ENCODE measurements at regions not wholly inside any gene's neighbourhood (a gene's known extent, or its start where the extent isn't known, plus 50 kb on each side); places are given as distances from the start of the nearest gene placed in this dataset.
"Not testable (repeated sequence)": the region's sequence is repeated elsewhere in the genome, so short reads cannot be mapped to it uniquely, and the experiment has no call there.

DNA sequence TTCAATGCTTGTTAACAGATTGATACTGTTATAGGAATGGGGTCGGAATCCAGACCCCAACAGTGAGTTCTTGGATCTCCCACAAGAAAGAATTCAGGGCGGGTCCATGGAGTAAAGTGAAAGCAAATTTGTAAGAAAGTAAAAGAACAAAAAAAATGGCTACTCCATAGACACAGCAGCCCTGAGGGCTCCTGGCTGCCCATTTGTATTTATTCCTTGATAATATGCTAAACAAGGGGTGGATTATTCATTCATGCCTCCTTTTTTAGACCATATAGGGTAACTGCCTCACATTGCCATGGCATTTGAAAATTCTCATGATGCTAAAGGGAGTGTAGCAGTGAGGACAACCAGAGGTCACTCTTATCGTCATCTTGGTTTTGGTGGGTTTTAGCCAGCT, 717.2 kb upstream of the KCND2 start:
- no peak for DNase-seq (ENCODE audit: low read depth)

DNA sequence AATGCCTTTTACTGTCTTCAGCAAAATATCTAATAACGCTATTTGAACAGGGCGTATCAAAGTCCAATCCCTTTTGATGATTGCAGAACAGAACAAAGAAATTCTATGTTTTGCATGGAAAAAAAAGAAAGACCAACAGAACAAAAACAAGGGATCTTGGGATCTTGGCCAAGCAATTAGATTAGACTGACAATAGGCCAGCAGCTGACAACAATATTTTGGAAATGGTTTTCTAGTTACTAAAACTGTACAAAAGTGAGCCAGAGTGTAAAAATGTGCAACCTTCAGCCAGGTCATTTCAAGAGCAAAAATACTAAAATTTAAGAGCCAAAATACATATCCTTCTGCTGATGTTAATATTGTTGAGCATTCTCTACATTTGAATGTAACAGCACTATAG, 716.5 kb upstream of the KCND2 start:
- no peak for DNase-seq (ENCODE audit: low read depth)

DNA sequence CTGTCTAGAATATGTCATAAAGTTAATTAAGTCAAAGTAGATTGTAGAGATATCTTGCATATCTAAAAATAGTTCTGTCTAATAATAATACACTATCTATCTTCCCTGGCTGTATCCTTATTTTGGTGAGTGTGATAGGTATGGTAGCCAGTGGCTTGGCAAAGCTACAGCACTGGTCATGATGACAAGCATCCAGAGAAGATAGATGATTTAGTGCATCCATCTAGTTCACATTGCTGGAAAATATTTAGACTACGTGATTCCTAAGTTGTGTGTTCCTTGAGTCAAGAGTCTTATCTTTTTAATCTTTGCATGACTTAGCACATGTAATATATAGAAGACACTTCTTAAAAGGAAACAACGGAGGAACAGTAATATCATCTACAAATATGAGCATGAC, 711.2 kb upstream of the KCND2 start:
- DNase-seq (ENCODE audit: low read depth) = no peak

DNA sequence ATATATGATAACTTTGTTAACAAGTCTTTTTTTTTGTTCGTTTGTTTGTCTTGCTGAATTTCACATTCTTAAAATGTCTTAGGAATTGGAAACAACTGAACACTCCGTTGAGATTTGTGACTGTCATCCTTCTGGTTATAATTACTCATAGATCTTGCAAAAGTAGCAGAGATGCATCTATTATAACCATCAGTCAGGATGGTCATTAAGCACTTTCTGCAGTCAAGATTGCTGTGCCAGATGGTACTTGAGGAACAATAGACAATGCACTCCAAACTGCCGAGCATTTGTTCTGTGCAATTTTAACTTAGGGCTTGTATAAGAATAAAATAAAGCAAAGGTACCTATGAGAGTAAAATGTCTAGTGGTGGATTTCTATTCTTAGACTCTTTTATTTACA, 710.1 kb upstream of the KCND2 start:
- no peak for DNase-seq (ENCODE audit: low read depth)

DNA sequence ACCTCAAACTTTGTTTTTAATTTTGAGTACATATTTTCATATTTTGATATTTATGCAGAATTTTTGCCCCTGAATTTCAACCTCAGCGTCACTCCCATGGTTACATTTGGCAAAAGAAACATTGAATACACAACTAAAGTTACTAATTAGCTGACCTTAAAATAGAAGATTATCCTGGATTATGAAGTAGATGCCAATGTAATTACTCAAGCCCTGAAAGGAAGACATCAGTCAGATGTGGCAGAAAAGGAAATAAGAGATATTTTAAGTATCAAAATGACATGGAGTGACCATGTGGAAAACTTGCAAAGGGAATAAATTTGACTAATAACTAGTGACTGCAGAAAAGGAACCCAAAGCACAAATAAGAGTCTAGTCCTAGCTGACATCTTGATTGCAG, 701.3 kb upstream of the KCND2 start:
- no peak for DNase-seq (ENCODE audit: low read depth)

DNA sequence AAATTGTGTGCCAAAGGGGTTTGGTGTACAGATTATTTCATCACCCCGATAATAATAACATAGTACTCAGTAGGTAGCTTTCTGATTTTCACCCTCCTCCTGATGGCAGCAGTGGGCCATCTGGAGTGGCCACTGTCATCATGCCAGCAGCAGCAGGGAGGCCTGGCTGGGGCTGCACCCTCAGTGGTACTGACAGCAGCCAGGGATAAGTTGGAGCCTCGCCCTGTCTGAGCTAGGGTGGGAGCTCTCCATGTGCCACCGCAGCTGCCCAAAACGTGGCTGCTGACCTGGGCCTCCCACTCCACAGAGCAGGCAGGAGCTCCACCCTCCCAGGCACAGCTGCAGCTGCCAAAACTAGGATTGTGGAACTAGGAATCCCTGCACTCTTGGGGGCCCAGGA, 700.8 kb upstream of the KCND2 start:
- DNase-seq (ENCODE audit: low read depth) = no peak

DNA sequence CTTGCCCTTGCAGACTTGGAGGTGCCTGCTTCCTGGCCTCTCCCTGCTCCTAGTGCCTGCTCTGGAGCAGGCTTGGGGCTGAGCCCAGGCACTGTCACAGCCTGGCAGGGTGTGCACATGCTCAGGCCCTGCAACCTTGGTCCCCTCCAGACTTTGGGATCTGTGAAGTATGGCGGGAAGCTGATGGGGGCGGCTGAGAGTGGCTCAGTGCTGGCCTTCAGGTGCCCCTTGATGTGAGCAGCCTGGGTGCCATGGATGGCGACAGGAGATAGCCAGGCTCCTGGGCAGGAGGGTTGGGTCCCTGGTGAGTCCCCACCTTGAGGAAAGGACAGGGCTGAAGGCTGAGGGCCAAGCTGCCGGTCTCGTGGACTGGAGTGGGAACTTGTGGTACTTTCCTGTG, 700.4 kb upstream of the KCND2 start:
- no peak for DNase-seq (ENCODE audit: low read depth)

DNA sequence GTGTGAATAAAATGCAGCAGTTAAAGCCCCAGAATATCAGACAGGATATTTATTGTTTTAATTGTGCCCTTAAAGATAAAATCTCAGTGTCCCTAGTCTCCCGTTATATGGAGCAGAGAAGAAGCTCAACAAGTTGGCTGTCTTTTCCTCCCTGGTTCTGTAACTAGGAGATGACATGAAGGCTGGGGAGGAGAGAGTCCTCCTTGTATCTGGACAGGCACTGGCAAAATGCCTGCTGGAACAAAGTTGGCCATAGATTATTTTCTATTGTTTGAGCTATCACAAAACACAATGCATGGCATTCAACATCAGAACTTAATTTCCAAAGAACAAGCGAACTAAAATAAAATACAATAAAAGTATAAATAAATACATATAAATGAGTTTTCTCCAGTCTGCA, 694.9 kb upstream of the KCND2 start:
- no peak for DNase-seq (ENCODE audit: low read depth)

DNA sequence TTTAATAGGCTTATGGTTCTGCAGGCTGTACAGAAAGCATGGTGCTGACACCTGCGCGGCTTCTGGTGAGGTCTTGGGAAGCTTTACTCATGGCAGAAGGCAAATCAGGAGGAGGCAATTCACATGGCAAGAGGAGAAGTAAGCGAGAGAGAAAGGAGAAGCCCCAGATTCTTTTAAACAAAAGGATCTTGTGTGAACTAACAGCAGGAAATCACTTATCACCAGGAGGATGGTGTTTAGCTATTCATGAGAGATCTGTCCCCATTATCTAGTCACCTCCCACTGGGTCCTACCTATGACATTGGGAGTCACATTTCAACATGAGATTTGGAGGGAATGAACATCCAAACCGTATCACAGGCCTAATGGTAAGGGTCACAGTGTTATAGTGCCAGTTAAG, 678.0 kb upstream of the KCND2 start:
- DNase-seq (ENCODE audit: low read depth) = no peak

DNA sequence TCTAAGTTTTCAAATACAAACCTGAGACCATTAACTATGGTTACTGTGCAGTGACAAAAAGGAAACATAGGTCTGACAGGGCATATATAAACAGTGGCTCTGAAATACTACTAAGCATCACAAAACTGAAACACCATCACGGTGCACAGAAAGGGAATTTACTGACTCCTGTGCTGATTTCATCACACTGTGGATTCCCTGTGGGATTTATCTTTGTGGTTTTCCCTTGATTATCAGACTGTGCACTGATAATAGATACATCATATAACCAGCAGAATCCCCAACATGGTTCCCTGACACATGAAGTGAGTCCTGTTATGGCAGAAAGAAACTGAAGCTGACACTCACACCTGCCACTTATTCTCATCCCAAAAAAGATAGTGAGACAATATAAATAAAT, 676.3 kb upstream of the KCND2 start:
- no peak for DNase-seq (ENCODE audit: low read depth)

DNA sequence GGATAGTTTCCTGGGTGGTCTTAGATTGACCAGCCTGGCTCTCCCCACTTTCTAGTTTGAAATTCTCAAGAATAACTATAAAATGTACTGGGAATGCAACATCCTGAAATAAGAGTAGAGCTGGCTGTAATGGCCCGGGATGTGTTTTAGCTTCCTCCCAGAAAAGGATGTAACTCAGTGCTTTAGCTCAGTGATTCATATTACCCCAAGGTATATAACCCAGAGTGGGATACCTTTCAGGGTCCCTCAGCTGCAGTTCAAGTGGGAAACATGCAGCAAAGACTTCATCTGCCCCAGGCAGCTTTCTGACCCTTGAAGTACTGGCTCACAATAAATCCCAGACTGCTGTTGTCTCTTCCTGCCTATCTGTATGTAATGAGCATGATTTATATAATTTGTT, 666.7 kb upstream of the KCND2 start:
- no peak for DNase-seq (ENCODE audit: low read depth)

DNA sequence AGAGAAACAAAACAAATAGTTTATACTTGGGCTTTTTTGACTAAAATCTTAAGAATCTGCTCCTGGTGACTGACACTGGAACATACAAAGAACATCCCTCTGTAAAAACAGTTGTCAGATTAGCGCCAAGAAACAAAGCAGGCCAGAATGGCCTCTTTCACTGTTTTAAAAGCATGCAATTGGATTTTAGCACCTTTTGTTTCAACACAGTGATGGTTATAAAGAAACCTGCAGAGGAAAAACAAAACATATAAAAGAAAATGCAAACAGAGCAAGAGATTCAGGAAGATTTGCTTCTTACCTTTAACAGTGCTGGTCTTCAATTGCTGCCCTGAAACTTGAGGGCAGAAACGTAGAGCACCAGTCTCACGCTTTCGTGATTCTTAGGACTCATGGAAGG, 652.2 kb upstream of the KCND2 start:
- DNase-seq (ENCODE audit: low read depth) = no peak

DNA sequence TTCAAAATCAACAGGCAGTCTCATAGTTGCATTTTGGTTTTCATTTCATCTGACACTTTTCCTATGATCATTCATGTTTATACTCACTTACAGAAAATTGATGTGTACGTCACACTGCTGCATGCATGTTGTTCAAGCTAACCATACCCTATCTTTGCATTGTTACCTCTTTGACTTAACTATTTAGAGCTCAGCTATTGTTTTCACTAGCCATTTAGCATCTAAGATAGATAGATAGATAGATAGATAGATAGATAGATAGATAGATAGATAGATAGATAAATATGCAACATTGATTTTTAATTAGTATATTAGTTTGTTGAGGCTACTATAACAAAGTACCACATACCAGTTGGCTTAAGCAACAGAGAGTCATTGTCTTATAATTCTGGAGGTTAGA, 649.5 kb upstream of the KCND2 start:
- no peak for DNase-seq (ENCODE audit: low read depth)

DNA sequence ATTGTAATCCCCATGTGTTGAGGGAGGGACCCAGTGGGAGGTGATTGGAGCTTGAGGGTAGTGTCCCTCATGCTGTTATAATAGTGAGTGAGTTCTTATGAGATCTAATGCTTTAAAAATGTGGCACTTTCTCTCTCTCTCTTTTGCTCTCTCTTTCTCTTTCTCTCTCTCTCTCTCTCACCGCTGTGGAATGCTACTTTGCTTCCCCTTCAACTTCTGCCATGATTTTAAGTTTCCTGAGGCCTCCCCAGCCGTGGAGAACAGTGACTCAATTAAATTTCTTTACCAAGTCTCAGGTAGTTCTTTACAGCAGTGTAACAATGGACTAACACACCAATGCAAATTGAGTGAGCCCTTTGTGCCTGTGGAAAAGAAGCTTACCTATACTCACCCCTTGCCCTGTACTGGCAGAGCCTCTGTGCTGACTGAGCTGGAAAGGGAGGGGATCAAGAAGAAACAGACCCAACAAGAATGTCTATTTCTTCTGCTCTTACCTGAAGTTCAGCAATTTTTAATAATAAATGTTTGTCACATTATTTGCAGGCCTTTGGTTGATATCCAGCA, 642.5 kb upstream of the KCND2 start:
- DNase-seq (ENCODE audit: low read depth) = no peak

DNA sequence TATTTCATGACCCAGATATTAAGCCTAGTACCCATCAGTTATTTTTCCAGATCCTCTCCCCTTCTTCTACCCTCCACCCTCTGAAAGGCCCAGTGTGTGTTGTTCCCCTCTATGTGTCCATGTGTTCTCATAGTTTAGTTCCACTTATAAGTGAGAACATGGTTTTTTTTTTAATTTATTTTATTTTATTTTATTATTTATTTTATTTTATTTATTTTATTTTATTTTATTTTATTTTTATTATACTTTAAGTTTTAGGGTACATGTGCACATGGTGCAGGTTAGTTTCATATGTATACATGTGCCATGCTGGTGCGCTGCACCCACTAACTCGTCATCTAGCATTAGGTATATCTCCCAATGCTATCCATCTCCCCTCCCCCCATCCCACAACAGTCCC, 639.2 kb upstream of the KCND2 start:
- DNase-seq (ENCODE audit: low read depth) = not testable (repeated sequence)

DNA sequence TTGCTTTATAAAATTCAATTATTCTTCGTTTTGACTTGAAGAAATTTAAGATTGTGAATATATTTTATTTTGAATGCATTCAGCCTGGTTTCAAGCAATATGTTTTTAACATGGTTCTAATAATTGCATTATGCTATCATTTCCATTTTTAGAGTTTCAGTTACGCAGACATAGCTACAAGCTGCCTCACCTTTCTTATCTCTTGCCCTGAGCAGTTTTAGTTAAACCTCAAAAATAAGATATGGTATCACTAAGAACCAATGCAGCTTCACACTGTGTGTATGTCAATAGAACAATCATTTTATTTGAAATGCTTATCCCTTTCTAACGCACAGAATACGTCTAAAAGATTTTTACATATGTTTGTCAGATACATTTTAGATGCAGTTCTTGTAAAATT, 632.6 kb upstream of the KCND2 start:
- no peak for DNase-seq (ENCODE audit: low read depth)

DNA sequence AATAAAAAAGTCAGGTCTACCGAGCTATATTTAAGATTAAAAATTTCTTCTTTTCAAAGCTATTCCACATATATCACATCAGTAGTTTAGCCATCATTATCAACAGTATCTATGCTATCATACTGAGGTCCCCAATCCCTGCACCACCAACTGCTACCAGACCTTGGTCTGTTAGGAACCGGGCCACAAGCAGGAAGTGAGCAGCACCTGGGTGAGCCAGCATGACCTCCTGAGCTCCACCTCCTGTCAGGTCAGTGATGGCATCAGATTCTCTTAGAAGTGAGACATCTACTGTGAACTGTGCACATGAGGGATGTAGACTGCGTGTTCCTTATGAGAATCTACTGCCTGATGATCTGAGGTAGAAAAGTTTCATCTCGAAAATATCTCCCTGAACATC, 632.1 kb upstream of the KCND2 start:
- DNase-seq (ENCODE audit: low read depth) = no peak

DNA sequence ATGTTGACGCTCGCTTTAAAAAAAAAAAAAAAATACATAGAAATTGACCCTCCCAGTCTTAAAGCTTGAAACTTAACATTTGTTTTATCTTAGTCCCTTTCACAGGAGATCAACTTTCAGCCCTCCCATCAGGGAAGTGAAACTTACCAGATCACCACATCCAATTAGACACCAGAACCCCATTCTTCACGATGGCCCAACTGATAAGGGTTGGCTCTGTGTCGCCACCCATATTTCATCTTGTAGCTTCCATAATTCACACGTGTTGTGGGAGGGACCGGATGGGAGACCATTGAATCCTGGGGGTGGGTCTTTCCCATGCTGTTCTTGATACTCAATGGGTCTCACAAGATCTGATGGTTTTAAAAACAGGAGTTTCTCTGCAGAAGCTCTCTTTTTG, 629.4 kb upstream of the KCND2 start:
- DNase-seq (ENCODE audit: low read depth) = no peak

DNA sequence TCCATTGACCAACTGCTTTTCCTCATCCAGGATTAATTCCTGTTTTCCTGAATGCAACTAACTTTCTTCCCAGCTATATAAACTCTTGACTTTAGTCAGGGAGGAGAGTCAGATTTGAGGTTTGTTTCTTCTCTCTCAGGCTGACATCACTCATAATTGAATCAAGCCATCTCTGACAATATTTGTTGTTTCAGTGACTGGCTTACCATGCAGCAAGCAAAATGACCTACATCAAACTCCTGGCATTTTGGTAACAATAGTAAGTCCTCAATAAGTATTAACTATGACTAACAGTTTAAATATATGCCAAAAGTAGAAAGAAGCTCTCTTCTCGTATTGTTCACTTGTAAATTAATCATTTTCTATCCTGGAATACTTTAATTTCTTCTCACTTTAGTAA, 625.7 kb upstream of the KCND2 start:
- no peak for DNase-seq (ENCODE audit: low read depth)

DNA sequence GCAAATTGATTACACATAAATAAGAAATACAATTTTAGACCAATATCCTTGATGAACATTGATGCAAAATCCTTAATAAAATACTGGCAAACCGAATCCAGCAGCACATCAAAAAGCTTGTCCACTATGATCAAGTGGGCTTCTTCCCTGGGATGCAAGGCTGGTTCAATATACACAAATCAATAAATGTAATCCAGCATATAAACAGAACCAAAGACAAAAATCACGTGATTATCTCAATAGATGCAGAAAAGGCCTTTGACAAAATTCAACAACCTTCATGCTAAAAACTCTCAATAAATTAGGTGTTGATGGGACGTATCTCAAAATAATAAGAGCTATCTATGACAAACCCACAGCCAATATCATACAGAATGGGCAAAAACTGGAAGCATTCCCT, 624.2 kb upstream of the KCND2 start:
- not testable (repeated sequence) for DNase-seq (ENCODE audit: low read depth)

DNA sequence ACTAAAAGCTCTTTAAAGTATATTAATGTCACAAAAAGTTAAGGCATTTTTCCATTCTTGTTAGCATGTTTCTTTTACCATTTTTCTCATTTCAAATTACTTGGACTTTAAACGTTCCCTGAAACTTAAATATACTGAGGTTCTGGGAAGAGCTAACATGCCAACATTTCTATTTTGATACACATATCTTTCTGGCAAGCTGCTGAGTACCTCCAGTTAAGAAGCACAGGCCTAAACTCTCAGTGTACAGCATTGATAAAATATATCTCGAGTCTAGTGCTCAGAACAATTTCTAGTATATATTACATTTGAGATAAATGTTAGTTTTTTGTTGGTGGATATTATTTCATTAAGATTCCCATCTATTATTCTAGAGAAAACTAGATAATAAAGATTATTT, 612.9 kb upstream of the KCND2 start:
- DNase-seq (ENCODE audit: low read depth) = no peak

DNA sequence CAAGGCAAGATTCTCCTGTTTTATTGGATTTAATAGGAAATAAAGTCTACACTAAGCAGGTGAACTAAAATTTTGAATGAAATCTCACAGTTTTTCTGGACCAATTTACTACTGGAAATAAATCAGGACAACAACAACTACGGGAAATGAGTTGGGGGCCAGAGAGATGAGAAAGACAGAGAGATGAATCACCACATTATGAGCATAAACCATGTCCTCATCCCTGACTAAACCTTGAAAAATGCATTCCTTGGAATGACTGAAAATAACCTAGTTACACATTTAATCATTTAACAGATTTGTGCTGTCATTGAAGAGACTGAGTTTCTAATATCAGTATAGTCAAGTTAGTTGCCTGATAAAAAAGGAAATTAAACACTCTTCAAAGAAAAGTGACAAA, 608.4 kb upstream of the KCND2 start:
- peak; percentile 56 for DNase-seq (ENCODE audit: low read depth)

DNA sequence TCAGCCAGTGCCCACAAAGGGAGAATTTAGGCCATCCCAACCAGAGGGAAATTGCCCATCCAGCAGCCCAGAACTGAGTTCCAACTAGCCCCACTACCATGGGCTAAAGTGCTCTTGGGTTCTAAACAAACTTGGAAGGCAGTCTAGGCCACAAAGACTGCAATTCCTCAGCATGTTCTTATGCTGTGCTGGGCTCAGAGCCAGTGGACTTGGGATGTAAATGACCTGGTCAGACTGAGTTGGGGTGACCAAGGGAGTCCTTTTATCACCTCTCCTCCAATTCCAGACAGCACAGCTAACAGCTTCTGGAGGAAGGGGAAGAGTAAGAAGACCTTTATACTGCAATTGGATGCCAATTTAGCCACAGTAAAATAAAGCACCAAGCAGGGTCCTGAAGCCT, 607.2 kb upstream of the KCND2 start:
- DNase-seq (ENCODE audit: low read depth) = no peak

DNA sequence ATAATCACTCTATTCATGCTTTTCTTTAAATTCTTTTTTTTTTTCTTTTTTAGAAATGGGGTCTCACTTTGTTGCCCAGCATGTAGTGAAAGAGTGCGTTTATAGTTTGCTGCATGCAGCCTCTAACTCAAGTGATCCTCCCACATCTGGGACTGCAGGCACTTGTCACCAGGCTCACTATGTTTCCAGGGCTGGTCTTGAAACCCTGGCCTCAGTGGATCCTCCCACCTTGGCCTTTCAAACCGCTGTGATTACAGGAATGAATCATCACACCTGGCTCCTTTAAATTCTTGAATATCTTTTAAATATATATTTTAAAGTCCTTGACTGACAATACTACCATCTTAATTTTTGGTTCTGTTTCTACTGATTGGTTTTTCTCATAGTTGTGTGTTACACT, 591.6 kb upstream of the KCND2 start:
- no peak for DNase-seq (ENCODE audit: low read depth)
